Panc1 (cell line): ENCODE measurements at regions not wholly inside any gene's neighbourhood (a gene's known extent, or its start where the extent isn't known, plus 50 kb on each side); places are given as distances from the start of the nearest gene placed in this dataset.

Experiments used
- ATAC-seq: fragments of 200-7000 bp; cut with Tn5 transposase; 2 replicates; pipeline ENCODE4 v1.9.1; 2020; ENCODE audit warnings: mild to moderate bottlenecking, moderate library complexity
- BruUV-seq: library from RNA; stranded (reverse); fragments of 400-500 nt; replicated peaks from 2 replicates; lab custom pipeline; 2021; lab: Mats Ljungman, UMichigan
- CTCF ChIA-PET: fragments of 300-600 bp; sonication (Branson Sonifier 250); formaldehyde crosslinking; loops from one replicate; lab custom pipeline; 2022; ENCODE audit warnings: antibody characterized with exemption; lab: Charles Lee
- POLR2A ChIA-PET: fragments of 300-600 bp; sonication (Branson Sonifier 250); formaldehyde crosslinking; loops from one replicate; lab custom pipeline; 2022; ENCODE audit warnings: antibody characterized with exemption; lab: Charles Lee
- DNase-seq: peaks from one replicate; pipeline ENCODE4 v3.0.0-alpha.2; 2010; ENCODE audit warnings: low read depth, low spot score
- H3K27ac ChIP-seq: 2 replicates; pipeline ENCODE4 v1.5.1; 2011; ENCODE audit warnings: mild to moderate bottlenecking, low read length, inconsistent platforms
- H3K27me3 ChIP-seq: fragments of 200-500 bp; sonication (Bioruptor generic); 2 replicates; pipeline ENCODE4 v1.6.0; 2014; ENCODE audit warnings: low read length, inconsistent platforms; ENCODE audit not compliant: control insufficient read depth, insufficient read depth
- H3K36me3 ChIP-seq: fragments of 200-500 bp; sonication (Bioruptor generic); 2 replicates; pipeline ENCODE4 v1.5.1; 2014; ENCODE audit warnings: inconsistent platforms, mild to moderate bottlenecking, low read length, moderate library complexity; ENCODE audit not compliant: control insufficient read depth, insufficient read depth
- H3K4me1 ChIP-seq: 2 replicates; pipeline ENCODE4 v1.5.1; 2011; ENCODE audit warnings: inconsistent platforms, mild to moderate bottlenecking, low read length, moderate library complexity; ENCODE audit not compliant: control insufficient read depth, insufficient read depth
- H3K4me3 ChIP-seq, 2 experiments: 2 replicates each; pipeline ENCODE4 v1.5.1; 2011 to 2012; ENCODE audit warnings: low read depth in 2 of 2, low read length in 2 of 2, mild to moderate bottlenecking in 2 of 2, inconsistent platforms in 1 of 2, moderate library complexity in 1 of 2
- H3K9me3 ChIP-seq: fragments of 200-500 bp; sonication (Bioruptor generic); 2 replicates; pipeline ENCODE4 v1.5.1; 2014; ENCODE audit warnings: low read depth, mild to moderate bottlenecking, inconsistent platforms, low read length, moderate library complexity; ENCODE audit not compliant: control insufficient read depth, insufficient read depth
- POLR2AphosphoS5 ChIP-seq: IDR thresholded peaks from 2 replicates; pipeline ENCODE4 v1.6.1; 2012; ENCODE audit warnings: mild to moderate bottlenecking, low read depth, low read length, moderate library complexity
- REST ChIP-seq, 2 experiments: IDR thresholded peaks; 2 replicates each; pipeline ENCODE4 v1.6.1; 2011 to 2012; ENCODE audit warnings: low read depth in 2 of 2, control low read depth in 1 of 2, low read length in 1 of 2, mild to moderate bottlenecking in 1 of 2, moderate library complexity in 1 of 2; ENCODE audit not compliant: insufficient read depth in 1 of 2
- SIN3A ChIP-seq: IDR thresholded peaks from 2 replicates; pipeline ENCODE4 v1.6.1; 2012; ENCODE audit warnings: low read depth, mild to moderate bottlenecking, low read length, moderate library complexity, borderline replicate concordance; ENCODE audit not compliant: insufficient read depth
- TCF7L2 ChIP-seq: IDR thresholded peaks from 2 replicates; pipeline ENCODE4 v1.6.1; 2011; ENCODE audit warnings: mild to moderate bottlenecking, low read depth, low read length, inconsistent platforms
- in situ Hi-C: cut with HindIII; loops from 2 replicates; pipeline ENCODE4 v1.10.0; 2016; ENCODE audit warnings: low sequenced_read_pairs, low pct_unique_long_range_greater_than_20kb
- intact Hi-C: fragments of 100-400 bp; cut with micrococcal nuclease; formaldehyde crosslinking; loops from one replicate; pipeline ENCODE4 v1.10.0; 2022; ENCODE audit not compliant: unreplicated experiment
- TF ChIP-seq, protein P1 (sequence below): fragments of 450-650 bp; IDR thresholded peaks from 2 replicates; pipeline ENCODE4 v1.5.1; 2017; ENCODE audit warnings: mild to moderate bottlenecking

GRCh38 chr3:36309092-36309491 lies 71.2 kb upstream of the STAC start:
- Histone ChIP-seq H3K4me3 (no peak overlapping the region), H3K27ac (no peak overlapping the region), H3K4me1 (no peaks in the 10 kb centered on the region), H3K27me3 (no peaks in the 10 kb centered on the region), H3K36me3 (no peaks in the 10 kb centered on the region), H3K9me3 (no peaks in the 10 kb centered on the region)
- no peak for DNase-seq
- no peak for ATAC-seq
- POLR2A ChIA-PET: no interaction called here
- BruUV-seq: no TSS peak
- intact Hi-C loops: no loop called here
- TF ChIP-seq TCF7L2: no peak
- no peak for TF ChIP-seq POLR2AphosphoS5
- no peak for TF ChIP-seq REST (IDR thresholded peaks at IDR 0.05; ENCODE audit: insufficient read depth in 1 of 2, low read depth in 2 of 2, low read length in 1 of 2)
- no peak for TF ChIP-seq SIN3A
- TF ChIP-seq, protein P1, sequence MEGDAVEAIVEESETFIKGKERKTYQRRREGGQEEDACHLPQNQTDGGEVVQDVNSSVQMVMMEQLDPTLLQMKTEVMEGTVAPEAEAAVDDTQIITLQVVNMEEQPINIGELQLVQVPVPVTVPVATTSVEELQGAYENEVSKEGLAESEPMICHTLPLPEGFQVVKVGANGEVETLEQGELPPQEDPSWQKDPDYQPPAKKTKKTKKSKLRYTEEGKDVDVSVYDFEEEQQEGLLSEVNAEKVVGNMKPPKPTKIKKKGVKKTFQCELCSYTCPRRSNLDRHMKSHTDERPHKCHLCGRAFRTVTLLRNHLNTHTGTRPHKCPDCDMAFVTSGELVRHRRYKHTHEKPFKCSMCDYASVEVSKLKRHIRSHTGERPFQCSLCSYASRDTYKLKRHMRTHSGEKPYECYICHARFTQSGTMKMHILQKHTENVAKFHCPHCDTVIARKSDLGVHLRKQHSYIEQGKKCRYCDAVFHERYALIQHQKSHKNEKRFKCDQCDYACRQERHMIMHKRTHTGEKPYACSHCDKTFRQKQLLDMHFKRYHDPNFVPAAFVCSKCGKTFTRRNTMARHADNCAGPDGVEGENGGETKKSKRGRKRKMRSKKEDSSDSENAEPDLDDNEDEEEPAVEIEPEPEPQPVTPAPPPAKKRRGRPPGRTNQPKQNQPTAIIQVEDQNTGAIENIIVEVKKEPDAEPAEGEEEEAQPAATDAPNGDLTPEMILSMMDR: no peak
- in situ Hi-C loops: no loop called here
- CTCF ChIA-PET: no interaction called here

DNA sequence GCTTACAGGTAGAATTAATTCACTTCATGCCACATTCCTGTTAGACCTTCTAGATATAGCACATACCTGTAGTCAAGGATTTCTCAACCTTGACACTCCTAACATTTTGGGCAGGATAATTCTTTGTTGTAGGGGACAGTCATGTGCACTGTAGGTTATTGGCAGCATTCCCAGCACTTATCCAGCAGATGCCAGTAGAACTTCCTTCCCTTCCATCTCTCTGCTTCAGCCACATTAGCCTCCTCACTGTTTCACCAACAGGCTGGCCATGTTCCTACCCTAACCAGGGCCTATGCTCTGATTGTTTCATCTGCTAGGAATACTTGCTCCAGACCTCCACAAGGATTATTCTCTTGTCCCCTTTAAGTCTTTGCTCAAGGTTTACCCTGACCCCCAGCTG lies 68.0 kb upstream of the STAC start:
- Histone ChIP-seq H3K36me3 (no peaks in the 10 kb centered on the region), H3K27me3 (no peaks in the 10 kb centered on the region), H3K9me3 (no peaks in the 10 kb centered on the region), H3K4me1 (no peaks in the 10 kb centered on the region), H3K27ac (no peak overlapping the region), H3K4me3 (no peak overlapping the region)
- TF ChIP-seq, protein P1: no peak
- no peak for TF ChIP-seq SIN3A
- no peak for TF ChIP-seq TCF7L2
- no peak for TF ChIP-seq POLR2AphosphoS5
- no peak for TF ChIP-seq REST (IDR thresholded peaks at IDR 0.05; ENCODE audit: insufficient read depth in 1 of 2, low read depth in 2 of 2, low read length in 1 of 2)
- BruUV-seq: no TSS peak
- ATAC-seq (no peak), DNase-seq (no peak)
- ChIA-PET CTCF (no interaction called here), POLR2A (no interaction called here)
- intact Hi-C loops: no loop called here
- in situ Hi-C loops: no loop called here
